HCT116 (cell line): ENCODE measurements at regions not wholly inside any gene's neighbourhood (a gene's known extent, or its start where the extent isn't known, plus 50 kb on each side); places are given as distances from the start of the nearest gene placed in this dataset.

Source experiments
- ATAC-seq: fragments of 200-7000 bp; cut with Tn5 transposase; 2 replicates; pipeline ENCODE4 v1.9.1; 2020; ENCODE audit warnings: mild to moderate bottlenecking, moderate library complexity
- BruUV-seq: library from RNA; stranded (reverse); fragments of 400-500 nt; replicated peaks from 2 replicates; lab custom pipeline; 2021; lab: Mats Ljungman, UMichigan
- CTCF ChIA-PET: fragments of 300-600 bp; sonication (Branson Sonifier 250); formaldehyde crosslinking; loops from one replicate; lab custom pipeline; 2021; ENCODE audit warnings: antibody characterized with exemption; lab: Charles Lee
- POLR2A ChIA-PET: fragments of 300-600, 350-600 bp; sonication (Branson Sonifier 250); formaldehyde crosslinking; loops from one replicate; lab custom pipeline; 2021; ENCODE audit warnings: antibody characterized with exemption; lab: Charles Lee
- RAD21 ChIA-PET, 2 experiments: fragments of 300-600 bp; sonication (Branson Sonifier 250); formaldehyde crosslinking; loops; one replicate each; lab custom pipeline; 2023; ENCODE audit warnings: low total read pairs in 2 of 2; ENCODE audit not compliant: uncharacterized antibody in 2 of 2, unreplicated experiment in 2 of 2, low non-redundant PET in 1 of 2; lab: Charles Lee
- DNase-seq: peaks from one replicate; pipeline ENCODE4 v3.0.0-alpha.2; 2010; ENCODE audit warnings: low read depth, low spot score
- H2AFZ ChIP-seq: fragments of 200-600 bp; shearing (Covaris generic), sonication (generic); 2 replicates; pipeline ENCODE4 v1.6.1; 2017; ENCODE audit warnings: low read depth, mixed run types, mixed read lengths, antibody characterized with exemption, low read length; ENCODE audit not compliant: poor library complexity, severe bottlenecking
- H3K27ac ChIP-seq: 2 replicates; pipeline ENCODE4 v1.5.1; 2012; ENCODE audit warnings: low read depth, low read length
- H3K27me3 ChIP-seq: fragments of 200-600 bp; sonication (generic); 2 replicates; pipeline ENCODE4 v1.6.1; 2016; ENCODE audit warnings: mixed run types, low read length, mixed read lengths; ENCODE audit not compliant: insufficient read depth
- H3K36me3 ChIP-seq, 2 experiments: fragments of 200-500 bp in 1 of 2; fragments of 200-600 bp in 1 of 2; sonication (Bioruptor generic) in 1 of 2; sonication (generic) in 1 of 2; 2 replicates each; pipeline versions ENCODE4 v1.5.1 to v1.6.1; 2014 to 2016; ENCODE audit warnings: low read length in 2 of 2, inconsistent platforms in 1 of 2, mixed read lengths in 1 of 2, mixed run types in 1 of 2; ENCODE audit not compliant: insufficient read depth in 2 of 2, control insufficient read depth in 1 of 2
- H3K4me1 ChIP-seq, 2 experiments: fragments of 200-600 bp in 1 of 2; sonication (generic) in 1 of 2; 2 replicates each; pipeline versions ENCODE4 v1.5.1 to v1.6.1; 2012 to 2017; ENCODE audit warnings: low read length in 2 of 2, inconsistent platforms in 1 of 2, mild to moderate bottlenecking in 1 of 2, mixed read lengths in 1 of 2, mixed run types in 1 of 2, moderate library complexity in 1 of 2; ENCODE audit not compliant: insufficient read depth in 2 of 2, control insufficient read depth in 1 of 2
- H3K4me2 ChIP-seq: fragments of 200-600 bp; sonication (generic); 2 replicates; pipeline ENCODE4 v1.6.1; 2017; ENCODE audit warnings: mixed run types, low read length, mixed read lengths
- H3K4me3 ChIP-seq, 2 experiments: fragments of 200-600 bp in 1 of 2; sonication (generic) in 1 of 2; replicated peaks in 1 of 2; 2 replicates each; pipeline ENCODE4 v1.5.1; 2011 to 2016; ENCODE audit warnings: low read length in 2 of 2, control low read depth in 1 of 2, low read depth in 1 of 2, mild to moderate bottlenecking in 1 of 2, mixed read lengths in 1 of 2, mixed run types in 1 of 2
- H3K79me2 ChIP-seq: fragments of 200-600 bp; sonication (generic); 2 replicates; pipeline ENCODE4 v1.6.1; 2017; ENCODE audit warnings: mild to moderate bottlenecking, mixed run types, low read length, moderate library complexity, mixed read lengths; ENCODE audit not compliant: insufficient read depth
- H3K9ac ChIP-seq: fragments of 200-600 bp; sonication (generic); 2 replicates; pipeline ENCODE4 v1.6.1; 2016; ENCODE audit warnings: low read length, mixed read lengths
- H3K9me2 ChIP-seq: fragments of 200-600 bp; sonication (generic), shearing (Covaris generic); 2 replicates; pipeline ENCODE4 v1.6.1; 2017; ENCODE audit warnings: mixed run types, mild to moderate bottlenecking, moderate library complexity; ENCODE audit not compliant: insufficient read depth
- H3K9me3 ChIP-seq, 2 experiments: fragments of 200-500 bp in 1 of 2; fragments of 200-600 bp in 1 of 2; sonication (Bioruptor generic) in 1 of 2; sonication (generic) in 1 of 2; 2 replicates each; pipeline ENCODE4 v1.6.1; 2014 to 2017; ENCODE audit warnings: low read length in 2 of 2, mixed read lengths in 2 of 2, inconsistent platforms in 1 of 2, low read depth in 1 of 2, mild to moderate bottlenecking in 1 of 2, mixed run types in 1 of 2, moderate library complexity in 1 of 2; ENCODE audit not compliant: control insufficient read depth in 1 of 2, insufficient read depth in 1 of 2
- H4K20me1 ChIP-seq: fragments of 200-600 bp; sonication (generic), shearing (Covaris generic); 2 replicates; pipeline ENCODE4 v1.6.1; 2017; ENCODE audit warnings: mixed run types, mild to moderate bottlenecking, moderate library complexity; ENCODE audit not compliant: insufficient read depth
- EGR1 ChIP-seq: IDR thresholded peaks from 2 replicates; pipeline ENCODE4 v1.6.1; 2012; ENCODE audit warnings: low read depth
- EZH2 ChIP-seq: fragments of 200-600 bp; sonication (generic); IDR thresholded peaks from 2 replicates; pipeline ENCODE4 v1.6.1; 2017; ENCODE audit warnings: antibody characterized with exemption, mixed run types
- EZH2phosphoT487 ChIP-seq: fragments of 200-600 bp; IDR thresholded peaks from 2 replicates; pipeline ENCODE4 v1.6.1; 2018; ENCODE audit warnings: antibody characterized with exemption, borderline replicate concordance
- JUND ChIP-seq: IDR thresholded peaks from 2 replicates; pipeline ENCODE4 v1.6.1; 2012
- RAD21 ChIP-seq: IDR thresholded peaks from 2 replicates; pipeline ENCODE4 v1.6.1; 2012; ENCODE audit warnings: low read depth, mild to moderate bottlenecking
- SP1 ChIP-seq: IDR thresholded peaks from 2 replicates; pipeline ENCODE4 v1.6.1; 2012; ENCODE audit warnings: low read depth
- SRF ChIP-seq: IDR thresholded peaks from 2 replicates; pipeline ENCODE4 v1.6.1; 2012; ENCODE audit warnings: low read depth
- YY1 ChIP-seq: IDR thresholded peaks from 2 replicates; pipeline ENCODE4 v1.6.1; 2011; ENCODE audit warnings: low read length, low read depth, moderate library complexity, mild to moderate bottlenecking; ENCODE audit not compliant: insufficient replicate concordance; ENCODE audit errors: extremely low read depth
- intact Hi-C: fragments of 100-400 bp; cut with micrococcal nuclease; formaldehyde crosslinking; loops from 2 replicates; pipeline ENCODE4 v1.10.0; 2022
- TF ChIP-seq, protein P1 (sequence below): IDR thresholded peaks from 2 replicates; pipeline ENCODE4 v1.6.1; 2012; ENCODE audit warnings: low read depth
- TF ChIP-seq, protein P2 (sequence below): IDR thresholded peaks from 2 replicates; pipeline ENCODE4 v1.6.1; 2012
- TF ChIP-seq, protein P3 (sequence below): IDR thresholded peaks from 2 replicates; pipeline ENCODE4 v1.6.1; 2011; ENCODE audit warnings: mild to moderate bottlenecking, low read length, moderate library complexity; ENCODE audit not compliant: insufficient replicate concordance; ENCODE audit errors: extremely low read depth

DNA sequence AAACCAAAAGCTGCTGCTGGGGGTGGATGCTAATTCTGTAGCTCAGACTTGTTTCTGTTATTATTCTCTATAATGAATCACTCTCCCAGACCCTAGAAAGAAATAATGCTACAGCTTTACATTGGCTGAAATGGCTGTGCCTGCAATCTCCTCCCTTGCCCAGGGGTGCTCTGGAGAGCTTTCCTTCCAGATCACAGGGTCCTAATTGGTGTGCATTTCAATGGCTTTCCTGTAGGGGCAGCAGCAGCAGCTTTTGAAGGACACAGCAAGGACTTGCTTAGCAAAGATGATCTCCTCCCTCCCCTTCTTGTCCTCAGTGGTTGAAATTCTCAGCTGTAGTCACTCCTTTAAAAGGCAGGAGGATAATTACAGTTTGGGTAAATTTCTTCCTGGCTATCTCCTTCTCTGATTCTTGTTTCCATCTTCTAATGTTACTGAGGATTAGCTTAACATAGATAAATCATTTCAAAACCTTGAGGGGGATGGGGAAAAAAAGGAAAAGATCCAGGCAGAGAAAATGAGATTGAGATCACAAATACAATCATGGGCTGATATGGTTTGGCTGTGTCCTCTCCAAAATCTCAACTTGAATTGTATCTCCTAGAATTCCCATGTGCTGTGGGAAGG is 120.2 kb upstream of the CTTNBP2 start (continued):
- TF ChIP-seq JUND = no peak
- TF ChIP-seq, protein P1, sequence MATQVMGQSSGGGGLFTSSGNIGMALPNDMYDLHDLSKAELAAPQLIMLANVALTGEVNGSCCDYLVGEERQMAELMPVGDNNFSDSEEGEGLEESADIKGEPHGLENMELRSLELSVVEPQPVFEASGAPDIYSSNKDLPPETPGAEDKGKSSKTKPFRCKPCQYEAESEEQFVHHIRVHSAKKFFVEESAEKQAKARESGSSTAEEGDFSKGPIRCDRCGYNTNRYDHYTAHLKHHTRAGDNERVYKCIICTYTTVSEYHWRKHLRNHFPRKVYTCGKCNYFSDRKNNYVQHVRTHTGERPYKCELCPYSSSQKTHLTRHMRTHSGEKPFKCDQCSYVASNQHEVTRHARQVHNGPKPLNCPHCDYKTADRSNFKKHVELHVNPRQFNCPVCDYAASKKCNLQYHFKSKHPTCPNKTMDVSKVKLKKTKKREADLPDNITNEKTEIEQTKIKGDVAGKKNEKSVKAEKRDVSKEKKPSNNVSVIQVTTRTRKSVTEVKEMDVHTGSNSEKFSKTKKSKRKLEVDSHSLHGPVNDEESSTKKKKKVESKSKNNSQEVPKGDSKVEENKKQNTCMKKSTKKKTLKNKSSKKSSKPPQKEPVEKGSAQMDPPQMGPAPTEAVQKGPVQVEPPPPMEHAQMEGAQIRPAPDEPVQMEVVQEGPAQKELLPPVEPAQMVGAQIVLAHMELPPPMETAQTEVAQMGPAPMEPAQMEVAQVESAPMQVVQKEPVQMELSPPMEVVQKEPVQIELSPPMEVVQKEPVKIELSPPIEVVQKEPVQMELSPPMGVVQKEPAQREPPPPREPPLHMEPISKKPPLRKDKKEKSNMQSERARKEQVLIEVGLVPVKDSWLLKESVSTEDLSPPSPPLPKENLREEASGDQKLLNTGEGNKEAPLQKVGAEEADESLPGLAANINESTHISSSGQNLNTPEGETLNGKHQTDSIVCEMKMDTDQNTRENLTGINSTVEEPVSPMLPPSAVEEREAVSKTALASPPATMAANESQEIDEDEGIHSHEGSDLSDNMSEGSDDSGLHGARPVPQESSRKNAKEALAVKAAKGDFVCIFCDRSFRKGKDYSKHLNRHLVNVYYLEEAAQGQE = no peak
- TF ChIP-seq RAD21 = peak; percentile 42; the same call in 1 of the 2 replicates
- no peak for TF ChIP-seq EGR1
- TF ChIP-seq EZH2 = no peak

DNA sequence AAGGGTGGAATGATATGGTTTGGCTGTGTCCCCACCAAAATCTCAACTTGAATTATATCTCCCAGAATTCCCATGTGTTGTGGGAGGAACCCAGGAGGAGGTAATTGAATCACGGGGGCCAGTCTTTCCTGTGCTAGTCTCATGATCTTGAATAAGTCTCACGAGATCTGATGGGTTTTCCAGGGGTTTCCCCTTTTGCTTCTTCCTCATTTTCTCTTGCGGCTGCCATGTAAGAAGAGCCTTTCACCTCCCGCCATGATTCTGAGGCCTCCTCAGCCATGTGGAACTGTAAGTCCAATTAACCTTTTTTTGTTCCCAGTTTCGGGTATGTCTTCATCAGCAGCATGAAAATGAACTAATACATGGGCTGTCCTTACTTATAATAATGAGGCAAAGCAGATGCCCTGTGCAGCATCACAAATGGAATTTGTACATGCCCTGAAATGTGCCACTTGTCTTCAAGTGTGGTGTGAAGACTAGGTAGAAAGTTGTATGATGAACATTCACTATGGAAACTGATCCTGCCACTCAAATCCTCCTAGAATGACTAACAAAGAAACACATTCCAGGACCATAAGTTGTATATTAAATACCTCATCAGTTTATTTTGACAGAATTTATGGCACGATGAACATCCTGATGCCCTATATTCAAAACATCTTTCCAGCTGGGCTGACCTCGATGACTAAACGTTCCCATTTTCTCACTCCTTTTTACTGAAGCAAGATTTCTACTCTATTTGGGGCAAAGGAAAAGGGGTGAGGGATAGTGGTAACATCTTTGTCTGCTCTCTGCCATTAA is 122.8 kb upstream of the CTTNBP2 start:
- ChIA-PET RAD21 (no interaction called here), CTCF (no interaction called here), POLR2A (no interaction called here)
- Histone ChIP-seq H3K36me3 (no peaks in the 10 kb centered on the region), H4K20me1 (no peaks in the 10 kb centered on the region), H3K4me2 (no peak overlapping the region), H3K9me3 (no peaks in the 10 kb centered on the region), H3K27ac (no peak overlapping the region), H3K9ac (no peak overlapping the region), H2AFZ (no peak overlapping the region), H3K4me1 (peaks cover 5 to 15% of the 10 kb centered on the region in 2 experiments; a peak in 3 of 4 replicates), H3K27me3 (no peaks in the 10 kb centered on the region), H3K79me2 (no peaks in the 10 kb centered on the region), H3K4me3 (no peak overlapping the region), H3K9me2 (no peaks in the 10 kb centered on the region)
- ATAC-seq (no peak), DNase-seq (no peak)
- intact Hi-C loops = no loop called here
- TF ChIP-seq SP1 (no peak), RAD21 (no peak), YY1 (no peak), SRF (no peak), EZH2phosphoT487 (no peak)
- TF ChIP-seq, protein P2, sequence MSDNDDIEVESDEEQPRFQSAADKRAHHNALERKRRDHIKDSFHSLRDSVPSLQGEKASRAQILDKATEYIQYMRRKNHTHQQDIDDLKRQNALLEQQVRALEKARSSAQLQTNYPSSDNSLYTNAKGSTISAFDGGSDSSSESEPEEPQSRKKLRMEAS = no peak
- TF ChIP-seq, protein P3, sequence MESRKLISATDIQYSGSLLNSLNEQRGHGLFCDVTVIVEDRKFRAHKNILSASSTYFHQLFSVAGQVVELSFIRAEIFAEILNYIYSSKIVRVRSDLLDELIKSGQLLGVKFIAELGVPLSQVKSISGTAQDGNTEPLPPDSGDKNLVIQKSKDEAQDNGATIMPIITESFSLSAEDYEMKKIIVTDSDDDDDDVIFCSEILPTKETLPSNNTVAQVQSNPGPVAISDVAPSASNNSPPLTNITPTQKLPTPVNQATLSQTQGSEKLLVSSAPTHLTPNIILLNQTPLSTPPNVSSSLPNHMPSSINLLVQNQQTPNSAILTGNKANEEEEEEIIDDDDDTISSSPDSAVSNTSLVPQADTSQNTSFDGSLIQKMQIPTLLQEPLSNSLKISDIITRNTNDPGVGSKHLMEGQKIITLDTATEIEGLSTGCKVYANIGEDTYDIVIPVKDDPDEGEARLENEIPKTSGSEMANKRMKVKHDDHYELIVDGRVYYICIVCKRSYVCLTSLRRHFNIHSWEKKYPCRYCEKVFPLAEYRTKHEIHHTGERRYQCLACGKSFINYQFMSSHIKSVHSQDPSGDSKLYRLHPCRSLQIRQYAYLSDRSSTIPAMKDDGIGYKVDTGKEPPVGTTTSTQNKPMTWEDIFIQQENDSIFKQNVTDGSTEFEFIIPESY = no peak
- TF ChIP-seq, protein P1 = no peak
- no TSS peak for BruUV-seq
